GM12878 (cell line): ENCODE measurements at regions not wholly inside any gene's neighbourhood (a gene's known extent, or its start where the extent isn't known, plus 50 kb on each side); places are given as distances from the start of the nearest gene placed in this dataset.

Source experiments
- ATAC-seq: fragments of 200-7000 bp; cut with Tn5 transposase; 3 replicates; pipeline ENCODE4 v1.9.1; 2020; ENCODE audit warnings: mild to moderate bottlenecking, moderate library complexity
- BruUV-seq: library from RNA; stranded (reverse); fragments of 400-500 nt; replicated peaks from 2 replicates; lab custom pipeline; 2021; lab: Mats Ljungman, UMichigan
- CTCF ChIA-PET: fragments of 300-600 bp; sonication (Branson Sonifier 250); formaldehyde crosslinking; extraction: SDS; loops from one replicate; lab custom pipeline; 2021; ENCODE audit warnings: inconsistent platforms; lab: Yijun Ruan, JAX
- POLR2A ChIA-PET: fragments of 350-600 bp; formaldehyde crosslinking; extraction: SDS; loops from one replicate; lab custom pipeline; 2021; ENCODE audit warnings: inconsistent platforms; lab: Charles Lee
- RAD21 ChIA-PET: fragments of 300-600 bp; sonication (Branson Sonifier 250); formaldehyde crosslinking; loops from one replicate; lab custom pipeline; 2023; ENCODE audit warnings: antibody characterized with exemption; ENCODE audit not compliant: unreplicated experiment; lab: Charles Lee
- SMC1A ChIA-PET: fragments of 300-600 bp; sonication (Branson Sonifier 250); formaldehyde crosslinking; loops from one replicate; lab custom pipeline; 2023; ENCODE audit not compliant: unreplicated experiment, uncharacterized antibody; lab: Charles Lee
- DNase-seq: peaks from one replicate; pipeline ENCODE4 v3.0.0-alpha.2; 2011; ENCODE audit warnings: low read depth, low spot score
- FAIRE-seq: peaks from 3 replicates; lab custom pipeline; 2011; peaks lifted over from hg19 to GRCh38; lab: Jason Lieb, UNC
- H2AFZ ChIP-seq: 2 replicates; pipeline ENCODE4 v1.6.0; 2011; ENCODE audit warnings: low read depth, low read length, control low read depth; ENCODE audit not compliant: control insufficient read depth
- H3K27ac ChIP-seq: 2 replicates; pipeline ENCODE4 v1.5.1; 2011; ENCODE audit warnings: control low read depth; ENCODE audit not compliant: control insufficient read depth, insufficient read depth
- H3K27me3 ChIP-seq, 2 experiments: replicated peaks in 1 of 2; 2 replicates each; pipeline versions ENCODE4 v1.6.0 to v1.6.1; 2011; ENCODE audit warnings: low read length in 1 of 2; ENCODE audit not compliant: control insufficient read depth in 2 of 2, insufficient read depth in 2 of 2
- H3K36me3 ChIP-seq, 2 experiments: 2 replicates each; pipeline ENCODE4 v1.5.1; 2011; ENCODE audit warnings: low read length in 1 of 2; ENCODE audit not compliant: control insufficient read depth in 2 of 2, insufficient read depth in 2 of 2
- H3K4me1 ChIP-seq: 2 replicates; pipeline ENCODE4 v1.6.1; 2011; ENCODE audit warnings: mild to moderate bottlenecking, low read length, moderate library complexity, mixed read lengths; ENCODE audit not compliant: control insufficient read depth, insufficient read depth
- H3K4me2 ChIP-seq: 2 replicates; pipeline ENCODE4 v1.6.0; 2011; ENCODE audit warnings: control low read depth; ENCODE audit not compliant: control insufficient read depth, insufficient read depth
- H3K4me3 ChIP-seq: fragments of 200-600 bp; sonication (generic); 2 replicates; pipeline ENCODE4 v1.5.1; 2016
- H3K79me2 ChIP-seq: 2 replicates; pipeline ENCODE4 v1.6.0; 2011; ENCODE audit warnings: low read length; ENCODE audit not compliant: control insufficient read depth, insufficient read depth
- H3K9ac ChIP-seq: 2 replicates; pipeline ENCODE4 v1.8.0; 2011; ENCODE audit warnings: low read length, control low read depth, mixed read lengths; ENCODE audit not compliant: control insufficient read depth, insufficient read depth
- H3K9me3 ChIP-seq: replicated peaks from 3 replicates; pipeline ENCODE4 v1.5.1; 2011; ENCODE audit warnings: mild to moderate bottlenecking, low read length; ENCODE audit not compliant: control insufficient read depth, insufficient read depth
- H4K20me1 ChIP-seq: 2 replicates; pipeline ENCODE4 v1.6.0; 2011; ENCODE audit not compliant: control insufficient read depth, insufficient read depth
- CHD2 ChIP-seq: IDR thresholded peaks from 2 replicates; pipeline ENCODE4 v1.6.1; 2011; ENCODE audit warnings: low read depth, low read length, improper control_type of control experiment, borderline replicate concordance
- CUX1 ChIP-seq: IDR thresholded peaks from 2 replicates; pipeline ENCODE4 v1.6.1; 2012; ENCODE audit warnings: improper control_type of control experiment, low read depth, low read length; ENCODE audit not compliant: insufficient replicate concordance
- JUNB ChIP-seq: IDR thresholded peaks from 2 replicates; pipeline ENCODE4 v1.6.1; 2016; ENCODE audit warnings: antibody characterized with exemption, mild to moderate bottlenecking
- POLR2AphosphoS2 ChIP-seq: IDR thresholded peaks from 2 replicates; pipeline ENCODE4 v1.6.1; 2011; ENCODE audit warnings: low read depth, mild to moderate bottlenecking, low read length, improper control_type of control experiment, moderate library complexity
- SMAD1 ChIP-seq: fragments of 450-650 bp; IDR thresholded peaks from 2 replicates; pipeline ENCODE4 v1.6.1; 2018; ENCODE audit warnings: mild to moderate bottlenecking, low read depth; ENCODE audit not compliant: partially characterized antibody
- SUPT20H ChIP-seq: IDR thresholded peaks from 2 replicates; pipeline ENCODE4 v1.6.1; 2011; ENCODE audit warnings: low read depth, mild to moderate bottlenecking, low read length, moderate library complexity, borderline replicate concordance; ENCODE audit not compliant: control insufficient read depth
- WGBS: methylation state at CpG from one replicate; pipeline ENCODE4 v1.1.6; 2016; ENCODE audit warnings: low lambda C conversion rate; ENCODE audit not compliant: insufficient replicate concordance, insufficient coverage; ENCODE audit errors: missing lambda C conversion rate; 5-methylcytosine and 5-hydroxymethylcytosine counted together
- in situ Hi-C: fragments of 300-500 bp; cut with MboI; formaldehyde crosslinking; loops from 9 replicates; pipeline ENCODE4 v1.14.3; 2018; ENCODE audit warnings: mixed read lengths
- intact Hi-C: fragments of 100-400 bp; cut with micrococcal nuclease; formaldehyde crosslinking; loops from one replicate; pipeline ENCODE4 v1.14.2; 2022; ENCODE audit not compliant: unreplicated experiment

DNA sequence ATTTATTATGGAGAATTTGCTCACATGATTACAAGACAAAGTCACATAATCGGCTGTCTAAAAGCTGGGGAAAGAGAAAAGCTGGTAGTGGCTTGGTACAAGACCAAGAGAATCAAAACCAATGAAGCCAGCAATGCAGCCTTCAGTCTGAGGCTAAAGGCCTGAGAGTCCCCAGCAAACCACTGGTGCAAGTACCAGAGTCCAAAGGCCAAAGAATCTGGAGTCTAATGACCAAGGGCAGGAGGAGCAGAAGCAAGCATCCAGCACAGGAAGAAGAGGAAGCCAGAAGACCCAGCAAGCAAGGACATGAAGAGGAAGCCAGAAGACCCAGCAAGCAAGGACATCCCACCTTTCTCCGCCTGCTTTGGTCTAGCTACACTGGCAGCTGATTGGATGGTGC, 250.6 kb upstream of the SALL1 start:
- ATAC-seq (no peak), FAIRE-seq (no peak), DNase-seq (no peak)
- whole genome bisulfite sequencing = 3% methylated on average over 2 of the region's 2 CpGs
- in situ Hi-C loops (no loop called here), intact Hi-C loops (loop anchor here (10.0 kb wide), 1 partner anchor 173 kb away; no protein-coding TSS in a partner anchor)
- ChIA-PET SMC1A (no interaction called here), RAD21 (no interaction called here), POLR2A (interaction anchor here (0.5 kb wide), 1 partner anchor 34 kb away, joined by 3 read pairs; no protein-coding TSS in a partner anchor), CTCF (no interaction called here)
- no peak overlapping the region for H3K4me2 ChIP-seq
- H3K4me1 ChIP-seq = no peaks in the 10 kb centered on the region
- H3K27me3 ChIP-seq = no peaks in the 10 kb centered on the region
- H2AFZ ChIP-seq = no peak overlapping the region
- no peak overlapping the region for H3K9ac ChIP-seq
- TF ChIP-seq JUNB (no peak), CHD2 (no peak), SUPT20H (no peak), CUX1 (no peak), POLR2AphosphoS2 (no peak), SMAD1 (no peak)
- no peaks in the 10 kb centered on the region for H4K20me1 ChIP-seq
- H3K9me3 ChIP-seq = no peaks in the 10 kb centered on the region
- H3K79me2 ChIP-seq = no peaks in the 10 kb centered on the region
- H3K27ac ChIP-seq = no peak overlapping the region
- no peaks in the 10 kb centered on the region for H3K36me3 ChIP-seq
- no peak overlapping the region for H3K4me3 ChIP-seq
- no TSS peak for BruUV-seq
